Kidney tubule cell (primary cell): ENCODE measurements at regions not wholly inside any gene's neighbourhood (a gene's known extent, or its start where the extent isn't known, plus 50 kb on each side); places are given as distances from the start of the nearest gene placed in this dataset.

Source experiments
- DNase-seq: peaks from one replicate; pipeline ENCODE4 v3.0.0-alpha.2; 2018; ENCODE audit warnings: low spot score

DNA sequence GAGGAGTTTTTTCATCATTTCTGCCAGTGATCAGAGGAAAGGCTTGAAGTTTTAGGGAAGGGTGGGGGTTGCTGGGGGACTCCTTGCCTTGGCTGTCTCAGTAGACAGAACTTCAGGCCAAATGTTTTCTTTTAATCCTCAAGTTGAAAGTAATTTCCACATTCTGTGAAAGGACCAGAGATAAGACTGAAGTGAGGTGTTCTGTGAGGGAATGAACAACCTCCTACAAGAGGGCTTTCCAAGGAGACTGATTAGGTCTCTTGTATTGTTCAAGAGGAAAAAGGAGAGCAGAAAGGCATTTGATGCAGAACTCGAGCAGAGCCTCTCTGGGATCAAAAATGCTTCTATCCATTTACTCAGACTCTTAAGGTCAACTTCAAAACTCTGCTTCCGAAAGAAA lies 282.1 kb upstream of the ATP10B start:
- DNase-seq: no peak

DNA sequence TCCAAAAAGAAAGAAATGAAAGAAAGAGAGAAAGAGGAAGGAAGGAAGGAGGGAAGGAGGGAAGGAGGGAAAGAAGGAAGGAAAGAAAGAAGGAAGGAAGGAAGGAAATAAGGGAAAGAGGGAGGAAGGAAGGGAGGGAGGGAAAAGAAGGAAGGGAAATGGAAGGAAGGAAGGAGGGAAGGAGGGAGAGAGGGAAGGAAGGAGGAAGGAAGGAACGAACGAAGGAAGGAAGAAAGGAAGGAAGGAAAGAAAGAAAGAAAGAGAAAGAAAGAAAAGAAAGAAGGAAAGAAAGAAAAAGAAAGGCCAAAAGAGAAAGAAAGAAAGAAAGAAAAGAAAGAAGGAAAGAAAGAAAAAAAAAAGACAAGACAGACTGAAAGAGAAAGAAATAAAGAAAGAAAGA lies 263.9 kb upstream of the ATP10B start:
- no peak for DNase-seq

DNA sequence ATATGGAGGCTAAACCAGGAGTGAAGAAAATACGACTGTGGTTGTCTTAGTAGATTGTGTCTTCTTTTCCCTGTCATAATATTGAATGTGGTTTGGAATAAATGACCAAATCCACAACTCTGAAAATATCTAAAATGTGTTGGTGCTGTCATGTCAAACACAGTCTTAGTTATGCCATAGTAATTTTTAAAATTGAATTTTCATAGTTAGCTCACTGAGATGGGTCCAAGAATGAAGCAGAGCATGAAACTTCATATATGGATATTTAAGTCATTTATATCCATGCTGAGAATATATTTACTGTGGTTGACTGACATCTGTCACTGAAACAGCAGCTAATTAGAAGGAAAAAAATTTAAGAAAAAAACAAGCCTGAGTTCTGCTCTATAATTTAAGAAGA lies 260.4 kb upstream of the ATP10B start:
- DNase-seq: no peak

DNA sequence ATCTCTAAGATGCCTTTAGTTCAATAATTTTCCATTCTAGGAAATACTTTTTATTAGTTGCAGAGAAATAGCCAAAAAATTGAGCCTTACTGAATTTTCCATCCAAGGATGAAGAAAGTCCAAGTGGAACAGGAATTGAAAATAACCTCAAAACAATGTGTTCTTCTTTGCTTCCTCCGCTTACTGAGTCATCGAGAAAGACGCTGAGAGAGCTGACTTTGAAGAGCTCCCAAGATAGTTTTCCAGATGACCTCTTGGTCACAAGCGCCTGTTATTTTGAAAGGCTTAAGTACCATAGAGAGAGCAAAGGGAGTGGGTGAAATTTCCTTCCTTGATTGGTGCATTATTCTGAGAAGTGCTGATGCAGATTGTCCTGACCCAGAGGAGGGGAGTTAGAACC lies 253.5 kb upstream of the ATP10B start:
- DNase-seq: peak; percentile 14

DNA sequence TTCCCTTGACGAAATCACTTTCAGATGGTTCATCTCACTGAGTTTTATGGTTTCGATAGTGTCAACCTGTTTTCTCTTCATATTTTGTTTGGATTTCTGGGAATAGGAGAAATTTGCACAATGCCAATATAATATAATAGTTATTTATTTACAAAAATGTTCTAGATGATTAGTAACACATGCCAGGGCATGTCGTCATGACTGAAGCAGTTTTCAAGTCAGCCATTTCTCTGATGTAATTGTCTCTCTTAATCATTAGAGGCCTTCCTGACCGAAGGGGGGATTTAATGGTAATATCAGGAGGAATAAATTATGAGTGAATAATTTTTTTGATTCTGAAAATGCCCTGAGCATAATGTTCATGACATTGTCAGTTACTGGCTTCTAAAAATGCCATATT lies 246.5 kb upstream of the ATP10B start:
- DNase-seq: no peak

DNA sequence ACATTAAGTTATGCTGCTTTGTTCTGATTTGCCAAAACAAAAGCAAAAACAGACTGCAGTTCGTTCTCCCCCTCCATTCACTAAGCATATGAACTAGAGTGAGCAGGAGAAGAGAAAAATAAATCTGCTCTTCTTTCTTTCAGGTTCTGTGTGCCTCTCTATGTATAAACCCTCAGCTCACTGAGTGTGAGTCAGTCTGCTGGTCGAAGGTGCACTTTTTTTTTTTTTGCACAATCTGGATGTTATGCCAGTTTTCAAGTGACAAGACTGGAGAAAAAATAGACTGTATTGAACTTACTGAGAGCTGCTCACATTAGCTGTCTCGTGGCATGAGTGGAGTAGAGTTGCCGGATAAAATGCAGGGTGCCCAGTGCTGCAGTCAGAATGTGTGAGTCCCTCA lies 244.6 kb upstream of the ATP10B start:
- DNase-seq: peak; percentile 13

DNA sequence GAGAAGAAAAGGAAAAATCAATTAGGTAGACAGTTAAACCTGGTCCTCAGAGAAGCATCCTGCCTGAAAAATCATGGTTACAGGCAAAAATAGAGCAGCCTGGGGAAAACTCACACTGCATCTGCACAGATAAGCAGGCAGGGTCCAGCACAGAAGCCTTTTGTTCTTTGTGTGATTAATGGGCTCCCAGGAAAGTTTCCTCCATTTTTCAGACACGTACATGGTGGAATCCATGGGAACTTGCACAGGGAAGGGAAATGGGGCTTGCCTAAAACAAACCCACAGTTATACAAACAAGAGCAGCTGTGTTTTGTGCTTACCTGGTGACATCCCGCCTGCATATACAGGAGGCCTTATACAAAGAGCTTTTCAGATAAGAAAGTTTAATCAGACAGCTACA lies 243.9 kb upstream of the ATP10B start:
- no peak for DNase-seq

DNA sequence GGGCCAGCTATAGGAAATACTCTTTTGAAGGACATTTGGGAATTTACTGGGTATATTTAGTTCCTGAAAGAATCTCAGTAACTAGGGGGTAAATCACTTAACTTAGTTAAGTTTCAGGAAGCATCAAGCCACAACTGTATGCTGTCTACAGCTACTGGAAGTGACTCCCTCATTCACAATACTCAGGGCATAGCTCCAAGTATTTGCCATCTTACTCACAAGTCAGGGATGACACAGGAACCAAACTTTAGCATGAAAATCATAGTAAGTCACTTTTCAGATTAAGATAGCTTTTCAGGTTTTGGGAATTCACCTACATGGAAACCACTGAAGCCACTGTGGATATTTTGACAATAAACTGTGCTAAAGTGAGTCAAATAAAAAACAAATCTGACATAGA lies 242.4 kb upstream of the ATP10B start:
- DNase-seq: peak; percentile 83

DNA sequence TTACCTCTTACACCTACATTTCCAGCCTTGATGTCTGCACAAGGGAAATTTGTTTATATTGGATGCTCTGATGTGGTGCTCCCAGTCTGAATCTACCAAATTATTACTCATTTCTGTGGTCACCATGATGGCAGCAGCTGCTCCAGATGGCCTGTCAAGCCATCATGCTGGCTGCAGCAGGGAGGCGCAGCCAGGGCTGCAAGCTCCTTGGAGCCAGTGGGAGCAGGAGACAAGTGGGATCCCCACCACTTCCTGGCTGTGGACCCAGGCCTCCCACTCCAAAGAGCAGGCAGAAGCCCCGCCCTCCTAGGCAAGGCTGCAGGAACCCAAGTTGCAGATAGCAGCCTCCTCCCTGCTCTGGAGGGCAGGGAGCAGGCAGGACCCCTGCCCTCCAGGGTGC lies 241.1 kb upstream of the ATP10B start:
- no peak for DNase-seq

DNA sequence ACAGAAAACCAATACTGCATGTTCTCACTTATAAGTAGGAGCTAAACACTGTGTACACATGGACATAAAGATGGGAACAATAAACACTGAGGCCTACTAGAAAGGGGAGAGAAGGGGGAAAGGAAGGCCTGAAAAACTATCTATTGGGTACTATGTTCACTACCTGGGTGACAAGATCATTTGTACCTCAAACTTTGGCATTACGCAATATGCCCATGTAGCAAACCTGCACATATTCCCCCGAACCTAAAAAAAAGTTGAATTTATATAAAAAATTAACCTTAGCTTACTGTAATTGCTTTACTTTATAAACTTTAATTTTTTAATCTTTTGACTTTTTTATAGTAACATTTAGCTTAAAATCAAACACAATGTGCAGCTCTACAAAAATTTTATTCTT lies 237.6 kb upstream of the ATP10B start:
- no peak for DNase-seq

DNA sequence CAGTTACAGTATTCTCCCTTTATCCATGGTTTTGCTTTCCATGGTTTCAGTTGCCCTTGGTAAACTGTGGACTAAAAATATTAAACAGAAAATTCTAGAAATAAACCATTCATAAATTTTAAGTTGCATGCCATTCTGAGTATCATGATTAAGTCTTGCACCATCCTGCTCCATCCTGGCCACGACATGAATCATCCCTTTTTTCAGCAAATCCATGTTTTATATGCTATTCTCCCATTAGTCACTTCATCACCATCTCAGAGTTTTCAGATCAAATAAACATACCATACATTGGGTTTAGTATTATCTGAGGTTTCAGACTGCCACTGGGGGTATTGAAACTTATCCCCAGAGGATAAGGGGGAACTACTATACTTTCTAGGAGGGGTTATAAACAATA lies 234.4 kb upstream of the ATP10B start:
- peak; percentile 53 for DNase-seq

DNA sequence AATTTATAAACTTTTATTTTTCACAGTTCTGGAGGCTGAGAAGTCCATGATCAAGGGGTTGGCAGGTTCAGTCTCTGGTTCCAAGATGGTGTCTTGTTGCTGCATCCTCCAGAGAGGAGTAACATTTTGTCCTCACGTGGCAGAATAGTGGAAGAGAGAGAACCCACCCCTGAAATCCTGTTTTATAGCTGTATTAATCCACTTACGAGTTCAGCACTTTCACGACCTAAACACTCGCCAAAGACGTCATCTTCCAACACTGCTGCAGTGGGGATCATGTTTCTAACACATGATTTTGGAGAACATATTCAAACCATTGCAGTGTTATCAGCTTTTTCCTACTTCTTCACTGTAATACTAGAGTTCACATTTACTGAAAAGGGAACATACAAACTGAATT lies 233.0 kb upstream of the ATP10B start:
- no peak for DNase-seq

DNA sequence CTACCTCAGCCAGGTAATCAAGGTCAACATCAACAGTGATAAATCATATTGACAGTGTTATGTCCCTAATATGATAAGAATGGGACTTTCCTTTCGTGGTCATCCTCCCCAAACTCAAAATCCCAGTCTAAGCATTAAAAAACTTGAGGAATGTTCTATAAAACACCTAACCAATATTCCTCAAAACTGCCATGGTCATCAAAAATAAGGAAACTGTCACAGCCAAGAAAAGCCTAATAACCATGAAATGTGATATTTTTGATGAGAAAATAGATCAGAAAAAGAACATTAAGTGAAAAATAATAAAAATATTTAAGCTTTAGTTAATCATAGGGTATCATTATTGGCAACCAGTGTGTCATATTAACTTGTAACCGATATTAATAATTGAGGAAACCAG lies 232.1 kb upstream of the ATP10B start:
- no peak for DNase-seq

DNA sequence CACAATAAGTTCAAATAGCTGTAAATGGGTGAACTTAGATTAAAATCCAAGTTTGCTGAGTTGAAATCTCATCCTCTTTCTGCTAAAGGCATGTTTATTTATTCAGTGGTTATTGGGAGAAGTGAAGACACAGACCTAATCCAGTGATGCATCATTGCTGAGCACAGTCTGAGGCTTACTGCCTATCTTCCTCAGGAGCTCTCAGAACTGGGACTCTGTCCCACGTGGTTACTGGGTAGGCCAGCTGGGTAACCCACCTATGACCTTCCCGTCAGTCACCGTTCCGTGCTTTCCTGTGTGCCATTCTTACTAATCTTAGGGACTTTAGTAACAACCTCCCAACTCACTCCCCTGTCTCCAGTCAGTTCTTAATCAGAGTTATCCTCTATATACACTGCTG lies 226.8 kb upstream of the ATP10B start:
- DNase-seq: peak; percentile 59

DNA sequence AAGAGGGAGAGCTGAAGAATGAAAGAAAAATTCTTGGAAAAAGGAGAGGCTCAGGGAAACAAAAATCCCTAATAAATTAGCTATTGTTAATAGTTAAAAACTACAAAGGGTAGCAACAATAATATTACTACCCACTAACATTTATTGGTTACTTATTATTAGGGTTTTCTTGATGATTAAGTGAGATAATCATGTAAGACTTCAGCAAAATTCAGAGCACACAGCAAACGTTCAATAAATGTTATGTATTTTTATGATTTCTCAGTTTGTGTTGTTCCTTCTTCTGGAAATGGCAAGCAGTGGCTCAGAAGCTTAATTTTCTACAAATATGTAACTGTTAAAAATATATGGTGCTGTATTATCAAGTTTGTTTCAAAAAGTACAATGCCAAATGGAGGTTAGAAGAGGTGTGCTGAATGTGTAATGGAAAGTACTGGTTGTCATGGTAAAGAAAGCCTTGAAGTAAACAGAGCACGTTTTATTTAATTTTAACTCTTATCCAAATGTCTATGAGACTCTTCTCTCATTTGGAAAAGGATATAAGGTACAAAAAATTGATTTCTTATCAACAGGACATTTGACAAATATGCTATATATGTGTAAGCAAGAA lies 226.0 kb upstream of the ATP10B start:
- peak; percentile 53 for DNase-seq

DNA sequence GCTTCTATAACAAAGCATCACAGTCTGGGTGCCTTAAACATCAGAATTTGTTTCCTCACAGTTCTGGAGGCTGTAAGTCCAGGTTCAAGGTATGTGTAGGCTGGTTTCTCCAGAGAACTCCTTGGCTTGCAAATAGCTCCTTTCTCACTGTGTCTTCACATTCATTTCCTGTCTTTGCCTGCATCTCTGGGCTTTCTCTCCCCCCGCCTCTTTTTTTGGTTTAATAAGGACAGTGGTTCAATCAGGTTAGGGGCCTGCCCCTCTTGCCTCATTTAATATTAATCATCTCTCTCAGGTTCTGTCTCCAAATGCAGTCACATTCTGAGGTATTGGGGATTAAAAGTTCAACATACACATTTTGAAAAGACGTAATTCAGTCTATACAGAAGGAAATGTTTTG lies 225.5 kb upstream of the ATP10B start:
- peak; percentile 41 for DNase-seq

DNA sequence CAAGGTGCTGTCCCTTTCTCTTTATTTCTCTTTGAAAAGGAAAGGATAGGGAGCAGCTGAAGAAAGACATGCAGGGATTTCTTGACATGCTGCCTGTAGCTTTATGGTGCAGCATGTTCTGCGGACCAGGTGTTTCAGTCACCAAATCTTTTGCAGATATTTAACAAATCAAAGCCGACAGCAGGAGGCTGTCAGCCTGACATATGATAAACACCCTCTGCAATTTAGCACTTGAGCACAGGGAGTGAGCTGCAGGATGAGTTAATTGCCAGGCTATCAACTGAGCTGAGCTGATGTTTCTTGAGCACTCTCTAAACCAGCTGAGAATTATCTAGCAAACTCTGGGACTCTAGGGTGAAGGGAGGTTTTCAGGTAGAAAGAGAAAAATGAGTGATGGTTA lies 212.8 kb upstream of the ATP10B start:
- no peak for DNase-seq

DNA sequence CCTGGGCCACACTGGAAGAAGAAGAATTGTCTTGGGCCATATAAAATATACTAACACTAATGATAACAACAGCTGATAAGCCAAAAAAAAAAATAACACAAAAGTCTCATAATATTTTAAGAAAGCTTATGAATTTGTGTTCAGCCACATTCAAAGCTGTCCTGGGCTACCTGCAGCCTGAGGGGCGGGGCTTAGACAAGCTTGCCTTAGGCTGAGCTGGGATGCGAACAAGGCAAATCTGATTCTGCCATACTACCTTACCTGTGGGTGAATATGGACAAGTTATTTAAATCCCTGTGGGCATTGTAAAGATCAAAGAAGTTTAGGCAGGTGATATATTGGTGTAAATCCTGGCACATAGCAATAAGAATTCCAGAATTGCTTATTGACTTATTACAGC lies 212.3 kb upstream of the ATP10B start:
- no peak for DNase-seq

DNA sequence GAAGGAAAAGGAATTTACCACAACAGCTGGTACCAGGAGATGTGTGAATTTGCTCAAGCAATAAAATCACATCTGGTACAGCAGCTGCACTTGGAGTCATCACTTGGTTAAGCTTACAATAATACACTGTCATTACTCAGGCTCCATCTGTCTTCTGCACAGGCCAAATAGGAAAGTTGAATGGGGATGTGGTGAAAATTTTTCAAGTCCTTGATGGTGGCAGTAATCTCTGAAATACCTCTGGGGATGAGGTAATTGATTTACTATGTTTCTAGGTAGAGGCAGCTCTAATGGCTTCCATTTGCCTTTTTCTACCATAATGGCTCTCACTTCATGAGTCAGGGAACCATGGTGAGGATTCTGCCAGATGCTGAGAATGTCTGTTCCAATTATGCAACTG lies 206.8 kb upstream of the ATP10B start:
- peak; percentile 20 for DNase-seq

DNA sequence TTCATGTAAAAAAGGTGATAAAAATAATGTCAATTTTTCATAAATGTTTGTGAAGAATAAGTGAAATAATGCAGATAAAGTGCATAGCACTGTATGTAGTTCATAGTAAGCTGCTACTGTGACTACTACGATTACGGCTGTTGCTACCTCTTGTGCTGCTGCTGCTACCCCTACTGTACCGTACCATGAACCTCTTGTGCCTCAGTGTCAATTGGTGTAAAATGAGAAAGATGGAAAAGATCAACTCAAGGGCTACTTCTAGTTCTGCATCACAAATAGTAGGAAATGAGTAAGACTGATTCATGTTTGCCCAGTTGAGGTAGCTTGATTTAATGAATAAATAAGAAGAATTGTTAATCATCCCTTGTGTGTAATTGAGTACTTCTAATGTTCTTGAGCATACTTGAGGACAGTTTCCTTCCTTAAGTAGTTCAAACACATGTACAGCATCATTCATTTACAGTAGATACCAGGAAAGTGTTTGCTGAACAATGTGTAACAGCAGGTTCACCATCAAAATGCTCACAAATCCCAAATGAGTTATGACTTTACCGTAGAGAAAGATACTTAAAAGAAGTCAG lies 200.0 kb upstream of the ATP10B start:
- DNase-seq: peak; percentile 65

DNA sequence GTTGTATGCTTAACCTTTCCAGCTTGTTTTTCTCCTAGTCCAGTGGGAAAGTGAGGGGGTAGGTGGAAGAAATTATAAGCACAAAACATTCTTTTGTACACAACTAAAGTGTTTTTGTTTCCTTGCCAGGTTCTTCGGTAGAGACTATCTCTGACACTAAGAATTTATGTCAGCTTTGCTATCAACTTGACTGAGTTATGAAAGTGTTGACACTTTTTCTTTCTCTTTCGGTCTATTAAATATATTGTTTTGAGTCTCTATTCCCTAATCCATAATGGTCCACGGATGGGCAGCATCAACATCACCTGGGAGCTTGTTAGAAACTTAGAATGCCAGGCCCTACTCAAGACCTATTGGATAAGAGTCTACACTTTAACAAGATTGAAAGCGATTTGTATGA lies 195.0 kb upstream of the ATP10B start:
- no peak for DNase-seq

DNA sequence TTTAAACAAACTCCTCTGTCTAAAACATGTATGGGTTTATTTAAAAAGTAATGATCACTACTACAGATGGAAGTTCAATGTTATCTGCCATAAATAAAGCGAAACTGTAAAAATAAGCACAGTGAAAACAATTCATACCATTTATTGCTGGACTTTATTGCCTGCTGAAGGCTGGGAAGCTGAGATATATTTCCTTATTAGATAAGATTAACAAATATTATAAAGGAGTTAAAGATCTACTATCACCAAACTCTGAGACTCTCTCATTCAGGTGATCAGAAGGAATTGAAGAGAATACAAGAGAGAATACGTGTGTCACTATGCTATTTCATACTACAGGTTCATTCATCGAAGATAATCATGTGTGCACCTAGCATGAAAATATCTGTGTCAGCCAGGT lies 190.9 kb upstream of the ATP10B start:
- DNase-seq: no peak

DNA sequence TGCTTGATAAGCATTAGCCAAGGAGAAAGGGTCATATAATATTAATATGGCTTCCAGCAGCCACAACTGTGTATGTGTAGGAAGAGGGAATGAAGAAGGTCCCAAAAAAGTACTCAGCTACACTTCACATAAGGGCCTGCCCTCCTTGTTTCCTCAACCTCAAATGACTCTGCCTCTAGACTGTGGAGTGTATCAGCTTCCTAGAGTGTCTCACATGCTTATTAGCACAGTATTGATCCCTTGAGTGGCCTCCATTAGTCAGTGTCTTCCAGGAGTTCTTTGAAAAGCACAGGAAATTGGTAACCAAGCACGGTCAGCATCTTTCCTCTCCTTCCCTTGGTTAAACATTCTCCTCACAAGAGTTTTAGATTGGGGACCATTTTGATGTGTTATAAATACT lies 190.4 kb upstream of the ATP10B start:
- no peak for DNase-seq

DNA sequence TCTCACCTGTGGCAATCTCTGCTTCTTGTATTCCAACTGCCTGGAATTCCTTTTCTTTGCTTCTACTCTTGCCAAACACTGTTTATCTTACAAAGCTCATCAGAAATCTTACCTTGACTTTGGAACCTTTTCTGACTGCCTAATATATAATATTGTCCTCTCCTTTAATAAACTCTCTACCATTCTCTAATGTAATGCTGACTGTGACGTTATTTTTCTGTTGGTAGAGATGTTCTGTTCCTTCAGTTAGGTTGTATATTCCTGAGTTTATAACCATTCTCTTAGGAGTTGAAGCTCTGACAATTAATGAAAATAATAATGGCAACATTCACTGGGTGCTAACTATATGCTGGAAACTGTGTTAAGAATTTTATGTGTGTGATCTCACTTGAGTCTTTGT lies 188.8 kb upstream of the ATP10B start:
- DNase-seq: no peak

DNA sequence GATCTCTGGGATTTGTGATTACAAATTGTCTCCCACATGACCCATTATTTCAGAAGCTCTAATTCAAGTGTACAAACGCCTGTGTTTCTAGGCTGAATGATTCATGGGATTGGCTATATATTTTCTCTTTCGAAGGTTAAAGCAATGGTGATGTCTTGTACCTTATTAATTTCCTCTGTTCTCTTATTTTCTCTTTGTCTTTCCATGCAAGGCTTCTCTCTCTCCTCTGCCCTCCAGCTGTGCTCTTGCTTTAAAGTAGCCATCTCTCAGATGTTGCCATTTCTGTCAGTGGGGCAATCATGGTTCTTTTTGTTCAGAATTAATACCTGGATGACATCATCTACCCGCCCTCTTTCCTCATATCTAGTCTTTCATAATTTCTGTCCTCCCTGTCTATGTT lies 184.3 kb upstream of the ATP10B start:
- DNase-seq: no peak
